Ishikawa (cell line): ENCODE measurements at regions not wholly inside any gene's neighbourhood (a gene's known extent, or its start where the extent isn't known, plus 50 kb on each side); places are given as distances from the start of the nearest gene placed in this dataset.

ENCODE experiments used
- CEBPB ChIP-seq: IDR thresholded peaks from 2 replicates; pipeline ENCODE4 v1.6.1; 2012
- CREB1 ChIP-seq: IDR thresholded peaks from 2 replicates; pipeline ENCODE4 v1.6.1; 2012; ENCODE audit warnings: low read depth
- EGR1 ChIP-seq: IDR thresholded peaks from 2 replicates; pipeline ENCODE4 v1.6.1; 2012
- EP300 ChIP-seq: IDR thresholded peaks from 2 replicates; pipeline ENCODE4 v1.6.1; 2012; ENCODE audit warnings: borderline replicate concordance
- FOXM1 ChIP-seq: IDR thresholded peaks from 2 replicates; pipeline ENCODE4 v1.6.1; 2012; ENCODE audit warnings: low read depth, borderline replicate concordance
- NFIC ChIP-seq: IDR thresholded peaks from 2 replicates; pipeline ENCODE4 v1.6.1; 2012
- RAD21 ChIP-seq: IDR thresholded peaks from 2 replicates; pipeline ENCODE4 v1.6.1; 2012; ENCODE audit warnings: low read depth
- TAF1 ChIP-seq: IDR thresholded peaks from 2 replicates; pipeline ENCODE4 v1.6.1; 2012; ENCODE audit warnings: low read depth, mild to moderate bottlenecking
- TCF12 ChIP-seq: IDR thresholded peaks from 2 replicates; pipeline ENCODE4 v1.6.1; 2012; ENCODE audit warnings: low read depth
- TEAD4 ChIP-seq: IDR thresholded peaks from 2 replicates; pipeline ENCODE4 v1.6.1; 2012
- YY1 ChIP-seq: IDR thresholded peaks from 2 replicates; pipeline ENCODE4 v1.6.1; 2012; ENCODE audit warnings: low read depth
- ZBTB7A ChIP-seq: IDR thresholded peaks from 2 replicates; pipeline ENCODE4 v1.6.1; 2012; ENCODE audit warnings: low read depth
- TF ChIP-seq, protein P1 (sequence below): IDR thresholded peaks from 2 replicates; pipeline ENCODE4 v1.6.1; 2012
- TF ChIP-seq, protein P2 (sequence below): IDR thresholded peaks from 2 replicates; pipeline ENCODE4 v1.6.1; 2012; ENCODE audit warnings: low read depth, mild to moderate bottlenecking
- TF ChIP-seq, protein P3 (sequence below): IDR thresholded peaks from 2 replicates; pipeline ENCODE4 v1.6.1; 2012

DNA sequence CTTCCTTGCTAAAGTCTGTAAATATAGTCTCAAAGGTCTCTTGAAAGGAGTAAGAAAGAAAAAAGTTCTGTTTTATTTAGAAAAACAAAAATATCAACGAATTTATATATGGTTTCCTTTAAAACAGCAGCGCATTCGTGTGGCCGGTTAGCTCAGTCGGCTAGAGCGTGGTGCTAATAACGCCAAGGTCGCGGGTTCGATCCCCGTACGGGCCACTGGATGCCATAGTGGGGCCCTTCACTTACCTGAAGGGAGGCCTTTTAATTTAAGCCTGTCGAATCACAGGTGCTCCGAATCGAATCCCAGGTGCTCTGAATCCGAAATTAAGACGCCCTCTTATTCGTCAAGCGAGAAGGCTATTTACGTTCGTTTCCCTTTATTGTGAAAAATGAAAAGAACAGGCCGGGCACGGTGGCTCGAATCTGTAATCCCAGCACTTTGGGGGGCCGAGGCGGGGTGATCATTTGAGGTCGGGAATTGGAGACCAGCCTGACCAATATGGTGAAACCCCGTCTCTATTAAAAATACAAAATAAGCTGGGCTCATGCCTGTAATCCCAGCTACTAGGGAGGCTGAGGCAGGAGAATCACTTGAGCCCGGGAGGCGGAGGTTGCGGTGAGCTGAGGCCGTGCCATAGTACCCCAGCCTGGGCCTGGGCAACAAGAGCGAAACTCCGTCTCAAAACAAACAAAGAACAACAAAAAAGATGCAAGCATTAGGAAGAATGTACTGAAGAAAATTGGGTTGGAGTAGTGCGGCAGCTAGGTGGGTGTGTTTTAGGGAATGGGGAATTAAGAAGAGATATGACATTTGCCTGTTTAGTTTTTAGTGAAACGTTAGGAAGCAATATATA, 195.8 kb upstream of the ZNF184 start:
- TF ChIP-seq EGR1 (no peak), TEAD4 (peak; percentile 72), YY1 (peak; percentile 11; the same call in 1 of the 2 replicates)

DNA sequence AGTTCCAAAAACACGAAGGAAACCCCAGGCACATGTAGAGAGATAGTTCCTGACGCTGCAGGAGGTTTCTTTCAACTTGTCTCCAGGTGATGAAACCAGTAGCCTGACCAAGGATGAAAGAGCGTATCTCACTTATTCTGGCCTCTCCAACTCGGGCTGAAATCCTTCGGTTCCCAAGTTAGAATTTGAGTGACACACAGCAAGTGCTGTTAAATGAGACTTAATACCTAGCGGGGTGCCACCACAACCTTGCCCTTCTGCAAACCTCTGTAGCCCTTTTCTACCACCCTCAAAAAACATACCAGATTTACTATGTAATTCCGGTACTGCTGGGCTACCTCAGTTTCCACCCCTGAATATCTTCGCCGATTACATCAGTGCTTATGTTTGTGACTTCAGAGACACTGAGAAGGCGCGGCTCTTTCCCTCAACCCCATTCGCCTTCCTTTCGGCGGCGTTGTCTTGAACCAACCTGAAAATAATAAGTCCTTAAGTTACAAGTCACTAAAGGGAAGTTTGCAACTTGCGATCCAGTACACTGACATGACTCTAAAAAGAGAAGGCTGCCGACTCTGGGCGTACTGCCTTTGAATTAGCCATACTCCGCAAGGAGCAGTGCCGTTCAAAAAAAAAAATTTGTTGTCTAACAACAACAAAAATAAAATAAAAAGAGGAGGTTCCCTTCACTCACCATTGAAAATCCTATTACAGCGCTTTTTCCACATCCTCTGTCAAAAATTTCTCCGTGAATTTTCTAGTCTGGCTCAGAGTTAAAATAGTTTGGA, 194.9 kb upstream of the ZNF184 start:
- no peak for TF ChIP-seq EP300
- TF ChIP-seq, protein P1, sequence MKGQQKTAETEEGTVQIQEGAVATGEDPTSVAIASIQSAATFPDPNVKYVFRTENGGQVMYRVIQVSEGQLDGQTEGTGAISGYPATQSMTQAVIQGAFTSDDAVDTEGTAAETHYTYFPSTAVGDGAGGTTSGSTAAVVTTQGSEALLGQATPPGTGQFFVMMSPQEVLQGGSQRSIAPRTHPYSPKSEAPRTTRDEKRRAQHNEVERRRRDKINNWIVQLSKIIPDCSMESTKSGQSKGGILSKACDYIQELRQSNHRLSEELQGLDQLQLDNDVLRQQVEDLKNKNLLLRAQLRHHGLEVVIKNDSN = no peak
- no peak for TF ChIP-seq YY1
- TF ChIP-seq, protein P2, sequence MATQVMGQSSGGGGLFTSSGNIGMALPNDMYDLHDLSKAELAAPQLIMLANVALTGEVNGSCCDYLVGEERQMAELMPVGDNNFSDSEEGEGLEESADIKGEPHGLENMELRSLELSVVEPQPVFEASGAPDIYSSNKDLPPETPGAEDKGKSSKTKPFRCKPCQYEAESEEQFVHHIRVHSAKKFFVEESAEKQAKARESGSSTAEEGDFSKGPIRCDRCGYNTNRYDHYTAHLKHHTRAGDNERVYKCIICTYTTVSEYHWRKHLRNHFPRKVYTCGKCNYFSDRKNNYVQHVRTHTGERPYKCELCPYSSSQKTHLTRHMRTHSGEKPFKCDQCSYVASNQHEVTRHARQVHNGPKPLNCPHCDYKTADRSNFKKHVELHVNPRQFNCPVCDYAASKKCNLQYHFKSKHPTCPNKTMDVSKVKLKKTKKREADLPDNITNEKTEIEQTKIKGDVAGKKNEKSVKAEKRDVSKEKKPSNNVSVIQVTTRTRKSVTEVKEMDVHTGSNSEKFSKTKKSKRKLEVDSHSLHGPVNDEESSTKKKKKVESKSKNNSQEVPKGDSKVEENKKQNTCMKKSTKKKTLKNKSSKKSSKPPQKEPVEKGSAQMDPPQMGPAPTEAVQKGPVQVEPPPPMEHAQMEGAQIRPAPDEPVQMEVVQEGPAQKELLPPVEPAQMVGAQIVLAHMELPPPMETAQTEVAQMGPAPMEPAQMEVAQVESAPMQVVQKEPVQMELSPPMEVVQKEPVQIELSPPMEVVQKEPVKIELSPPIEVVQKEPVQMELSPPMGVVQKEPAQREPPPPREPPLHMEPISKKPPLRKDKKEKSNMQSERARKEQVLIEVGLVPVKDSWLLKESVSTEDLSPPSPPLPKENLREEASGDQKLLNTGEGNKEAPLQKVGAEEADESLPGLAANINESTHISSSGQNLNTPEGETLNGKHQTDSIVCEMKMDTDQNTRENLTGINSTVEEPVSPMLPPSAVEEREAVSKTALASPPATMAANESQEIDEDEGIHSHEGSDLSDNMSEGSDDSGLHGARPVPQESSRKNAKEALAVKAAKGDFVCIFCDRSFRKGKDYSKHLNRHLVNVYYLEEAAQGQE = no peak
- no peak for TF ChIP-seq CEBPB
- TF ChIP-seq, protein P3, sequence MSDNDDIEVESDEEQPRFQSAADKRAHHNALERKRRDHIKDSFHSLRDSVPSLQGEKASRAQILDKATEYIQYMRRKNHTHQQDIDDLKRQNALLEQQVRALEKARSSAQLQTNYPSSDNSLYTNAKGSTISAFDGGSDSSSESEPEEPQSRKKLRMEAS = no peak
- TF ChIP-seq NFIC = no peak
- TF ChIP-seq TAF1 = no peak
- no peak for TF ChIP-seq CREB1
- TF ChIP-seq FOXM1 = no peak
- TF ChIP-seq EGR1 = no peak
- TF ChIP-seq RAD21 = no peak
- no peak for TF ChIP-seq ZBTB7A
- no peak for TF ChIP-seq TEAD4
- TF ChIP-seq TCF12 = no peak

DNA sequence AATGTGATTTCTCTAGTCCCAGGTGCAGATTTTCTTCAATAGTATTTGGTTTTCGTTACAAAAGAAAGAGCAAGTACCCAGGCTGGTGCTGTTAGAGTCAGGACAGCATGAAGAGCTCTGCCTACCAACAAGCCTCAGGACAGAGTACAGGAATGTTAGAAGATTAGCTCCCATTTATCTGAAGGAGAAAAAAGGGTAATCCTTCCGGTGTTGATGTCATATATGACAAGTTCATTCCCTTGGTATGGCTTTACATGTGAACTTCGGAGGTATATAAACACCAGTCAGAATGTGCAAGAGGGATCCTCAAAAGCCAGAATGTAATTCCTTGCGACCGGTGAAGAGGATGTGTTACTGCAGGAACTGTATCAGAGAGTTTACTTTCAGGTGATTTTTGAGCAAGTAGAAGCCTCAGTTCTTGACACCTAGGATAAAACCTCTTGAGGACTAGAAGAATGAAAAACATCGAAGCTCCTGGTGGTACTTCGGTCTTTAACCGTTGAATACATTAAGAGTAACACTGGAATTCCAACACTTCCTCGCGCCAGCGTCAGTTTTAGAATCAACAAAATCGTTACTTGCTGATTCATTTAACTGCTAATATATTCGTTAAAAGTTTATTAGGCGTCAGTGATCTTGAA, 194.2 kb upstream of the ZNF184 start:
- TF ChIP-seq FOXM1 (no peak), NFIC (no peak), TAF1 (no peak), CEBPB (no peak), ZBTB7A (no peak), TCF12 (no peak), EGR1 (no peak), RAD21 (no peak), EP300 (no peak), CREB1 (no peak), TEAD4 (no peak), YY1 (no peak)
- TF ChIP-seq, protein P2 = no peak
- TF ChIP-seq, protein P1 = no peak
- TF ChIP-seq, protein P3 = no peak

DNA sequence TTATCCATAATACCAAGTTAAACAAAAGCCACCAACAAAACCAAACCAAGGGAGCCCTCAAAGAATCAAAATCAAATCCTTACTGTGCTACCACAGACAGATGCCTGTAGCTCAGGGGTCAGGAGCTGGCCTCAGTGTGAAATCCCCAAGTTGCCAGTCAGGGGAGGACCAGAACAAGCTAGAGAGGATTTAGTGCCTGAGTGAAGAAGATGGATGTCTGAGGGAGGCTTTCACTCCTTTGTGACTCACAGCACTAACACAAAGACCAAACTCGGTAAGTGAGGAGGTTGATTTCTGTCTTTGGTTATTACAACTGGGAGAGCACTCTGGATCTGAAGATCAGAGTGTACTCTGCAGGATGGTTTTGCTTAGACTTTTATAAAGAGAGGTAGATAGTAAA, 189.9 kb upstream of the ZNF184 start:
- TF ChIP-seq, protein P2 = no peak
- no peak for TF ChIP-seq CEBPB
